B cell (primary cell): ENCODE measurements at regions not wholly inside any gene's neighbourhood (a gene's known extent, or its start where the extent isn't known, plus 50 kb on each side); places are given as distances from the start of the nearest gene placed in this dataset.

Source experiments
- ATAC-seq: fragments of 200-7000 bp; cut with Tn5 transposase; one replicate; pipeline ENCODE4 v1.10.0; 2021; ENCODE audit warnings: low read depth, mild to moderate bottlenecking, moderate number of reproducible peaks, moderate library complexity
- CTCF ChIA-PET: fragments of 350-600 bp; sonication (Branson Sonifier 250); formaldehyde crosslinking; loops from one replicate; lab custom pipeline; 2021; ENCODE audit warnings: antibody characterized with exemption, inconsistent platforms; lab: Charles Lee
- POLR2A ChIA-PET: fragments of 350-600 bp; sonication (Branson Sonifier 250); formaldehyde crosslinking; loops from one replicate; lab custom pipeline; 2021; ENCODE audit warnings: antibody characterized with exemption; lab: Charles Lee
- DNase-seq: peaks from one replicate; pipeline ENCODE4 v3.0.0; 2013
- H2AFZ ChIP-seq: 2 replicates; pipeline ENCODE4 v1.6.1; 2012; ENCODE audit warnings: mild to moderate bottlenecking, low read depth, low read length; ENCODE audit not compliant: insufficient read depth, poor library complexity, severe bottlenecking
- H3K27ac ChIP-seq, 2 donors: 1 replicate in 1 of 2; 2 replicates in 1 of 2; pipeline ENCODE4 v1.5.1; 2012 to 2013; ENCODE audit warnings: low read length in 2 of 2, mild to moderate bottlenecking in 2 of 2, moderate library complexity in 1 of 2
- H3K27me3 ChIP-seq, 4 experiments: fragments of 200-600 bp in 1 of 4; sonication (generic) in 1 of 4; replicated peaks in 1 of 4; 1 replicate in 2 of 4; 2 replicates in 2 of 4; pipeline versions ENCODE4 v1.6.1 to v1.7.0; 2013 to 2016; ENCODE audit warnings: low read length in 3 of 4, mild to moderate bottlenecking in 2 of 4, mixed read lengths in 1 of 4, moderate library complexity in 1 of 4; ENCODE audit not compliant: insufficient read depth in 4 of 4, control insufficient read depth in 3 of 4; ENCODE audit errors: control extremely low read depth in 1 of 4
- H3K36me3 ChIP-seq, 2 experiments: replicated peaks in 1 of 2; 1 replicate in 1 of 2; 2 replicates in 1 of 2; pipeline versions ENCODE4 v1.6.1 to v1.7.1; 2013; ENCODE audit warnings: low read length in 1 of 2; ENCODE audit not compliant: insufficient read depth in 2 of 2, control insufficient read depth in 1 of 2; ENCODE audit errors: control extremely low read depth in 1 of 2, extremely low read depth in 1 of 2
- H3K4me1 ChIP-seq, 2 donors: fragments of 200-600 bp in 1 of 2; sonication (generic) in 1 of 2; 1 replicate in 1 of 2; 2 replicates in 1 of 2; pipeline versions ENCODE4 v1.5.1 to v1.6.1; 2013 to 2017; ENCODE audit warnings: low read length in 2 of 2; ENCODE audit not compliant: control insufficient read depth in 2 of 2, insufficient read depth in 2 of 2
- H3K4me2 ChIP-seq: replicated peaks from 2 replicates; pipeline ENCODE3; 2012; ENCODE audit warnings: mild to moderate bottlenecking, low read depth, low read length; ENCODE audit not compliant: poor library complexity, severe bottlenecking
- H3K4me3 ChIP-seq, 5 experiments: fragments of 200-600 bp in 1 of 5; sonication (generic) in 1 of 5; 1 replicate in 3 of 5; 2 replicates in 2 of 5; pipeline versions ENCODE4 v1.5.1 to v1.7.0; 2011 to 2016; ENCODE audit warnings: low read length in 4 of 5, mild to moderate bottlenecking in 4 of 5, low read depth in 2 of 5, control low read depth in 1 of 5, moderate library complexity in 1 of 5; ENCODE audit not compliant: insufficient read depth in 1 of 5; ENCODE audit errors: control extremely low read depth in 1 of 5, extremely low read depth in 1 of 5
- H3K79me2 ChIP-seq: fragments of 200-600 bp; sonication (generic); one replicate; pipeline ENCODE4 v1.6.0; 2016; ENCODE audit warnings: low read length; ENCODE audit not compliant: control insufficient read depth, insufficient read depth
- H3K9ac ChIP-seq: fragments of 200-600 bp; sonication (generic); 2 replicates; pipeline ENCODE4 v1.6.1; 2017; ENCODE audit warnings: mild to moderate bottlenecking, low read length, moderate library complexity
- H3K9me3 ChIP-seq, 3 donors: one replicate each; pipeline versions ENCODE4 v1.6.1 to v1.7.1; 2013; ENCODE audit warnings: low read length in 2 of 3; ENCODE audit not compliant: control insufficient read depth in 2 of 3, insufficient read depth in 1 of 3; ENCODE audit errors: control extremely low read depth in 1 of 3
- H4K20me1 ChIP-seq: 2 replicates; pipeline ENCODE4 v1.6.0; 2012; ENCODE audit warnings: mild to moderate bottlenecking, low read length; ENCODE audit not compliant: insufficient read depth, control insufficient read depth, poor library complexity, severe bottlenecking
- H3K27ac Mint-ChIP-seq: one replicate; pipeline ENCODE4 v1.8.0; 2021; ENCODE audit warnings: mixed read lengths
- H3K27me3 Mint-ChIP-seq: one replicate; pipeline ENCODE4 v1.8.0; 2021; ENCODE audit warnings: mixed read lengths
- H3K4me1 Mint-ChIP-seq: one replicate; pipeline ENCODE4 v1.8.0; 2021; ENCODE audit warnings: mixed read lengths
- H3K4me3 Mint-ChIP-seq: one replicate; pipeline ENCODE4 v1.8.0; 2021; ENCODE audit warnings: mixed read lengths
- H3K9me3 Mint-ChIP-seq: one replicate; pipeline ENCODE4 v1.8.0; 2022; ENCODE audit warnings: mixed read lengths; ENCODE audit not compliant: insufficient read depth
- EZH2 ChIP-seq: IDR thresholded peaks from 2 replicates; pipeline ENCODE4 v1.6.1; 2012; ENCODE audit warnings: borderline replicate concordance, low read depth, mild to moderate bottlenecking, moderate library complexity, low read length; ENCODE audit not compliant: insufficient read depth, poor library complexity, severe bottlenecking
- WGBS: methylation state at CpG from one replicate; pipeline ENCODE4 v1.1.5; 2013; ENCODE audit warnings: missing lambda C conversion rate; ENCODE audit not compliant: insufficient coverage; 5-methylcytosine and 5-hydroxymethylcytosine counted together
- intact Hi-C: fragments of 100-400 bp; cut with micrococcal nuclease; formaldehyde crosslinking; loops from one replicate; pipeline ENCODE4 v1.10.0; 2022
- TF ChIP-seq, protein P1 (sequence below): fragments of 200-600 bp; IDR thresholded peaks from one replicate; pipeline ENCODE4 v1.8.0; 2022; ENCODE audit warnings: antibody characterized with exemption, mild to moderate bottlenecking

DNA sequence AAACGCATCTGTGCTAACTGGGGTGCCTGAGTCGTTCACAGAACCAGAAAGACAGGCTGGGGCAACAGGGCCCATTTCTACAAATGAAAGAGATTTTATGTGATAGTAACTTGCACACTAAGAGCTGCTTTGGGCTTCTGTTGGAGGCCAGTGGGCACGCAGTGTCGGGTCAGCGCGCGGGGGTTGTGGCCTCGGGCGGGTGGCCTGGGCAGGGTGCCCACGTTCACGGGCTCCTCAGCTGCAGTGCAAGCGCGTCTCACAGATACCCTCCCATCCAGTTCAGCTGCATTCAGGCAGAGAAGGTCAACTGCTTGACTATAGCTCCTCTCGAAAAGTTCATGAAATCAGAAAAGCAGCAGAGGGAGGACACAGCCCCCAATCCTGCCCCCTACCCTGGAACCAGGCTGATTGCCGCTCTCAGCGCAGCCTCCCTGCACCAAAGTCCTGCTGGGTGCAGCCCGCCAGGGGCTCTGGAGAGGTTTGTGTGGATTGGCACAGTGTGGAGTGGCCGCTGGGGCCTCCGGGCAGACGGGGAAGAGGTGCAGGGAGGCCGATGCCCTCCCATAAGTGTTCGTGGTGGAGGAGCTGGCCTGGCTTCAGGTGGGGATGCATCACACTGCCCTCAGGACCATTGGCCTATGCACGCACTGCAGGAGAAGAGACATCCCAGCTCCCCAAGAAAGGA lies 582.8 kb downstream of the TCERG1L start:
- Histone ChIP-seq H3K4me3 (no peak overlapping the region), H3K4me2 (no peak overlapping the region), H3K36me3 (no peaks in the 10 kb centered on the region), H3K9me3 (peaks cover 0 to 16% (median 0%) of the 10 kb centered on the region in 3 donors), H4K20me1 (no peaks in the 10 kb centered on the region), H2AFZ (no peak overlapping the region), H3K79me2 (no peaks in the 10 kb centered on the region), H3K27me3 (no peaks in the 10 kb centered on the region), H3K9ac (no peak overlapping the region), H3K4me1 (no peaks in the 10 kb centered on the region), H3K27ac (no peak overlapping the region)
- no peak for ATAC-seq
- Mint-ChIP-seq H3K27ac (no peak overlapping the region), H3K27me3 (no peaks in the 10 kb centered on the region), H3K4me3 (no peak overlapping the region), H3K4me1 (no peaks in the 10 kb centered on the region), H3K9me3 (peaks cover 2% of the 10 kb centered on the region)
- DNase-seq, result no peak
- TF ChIP-seq, protein P1, sequence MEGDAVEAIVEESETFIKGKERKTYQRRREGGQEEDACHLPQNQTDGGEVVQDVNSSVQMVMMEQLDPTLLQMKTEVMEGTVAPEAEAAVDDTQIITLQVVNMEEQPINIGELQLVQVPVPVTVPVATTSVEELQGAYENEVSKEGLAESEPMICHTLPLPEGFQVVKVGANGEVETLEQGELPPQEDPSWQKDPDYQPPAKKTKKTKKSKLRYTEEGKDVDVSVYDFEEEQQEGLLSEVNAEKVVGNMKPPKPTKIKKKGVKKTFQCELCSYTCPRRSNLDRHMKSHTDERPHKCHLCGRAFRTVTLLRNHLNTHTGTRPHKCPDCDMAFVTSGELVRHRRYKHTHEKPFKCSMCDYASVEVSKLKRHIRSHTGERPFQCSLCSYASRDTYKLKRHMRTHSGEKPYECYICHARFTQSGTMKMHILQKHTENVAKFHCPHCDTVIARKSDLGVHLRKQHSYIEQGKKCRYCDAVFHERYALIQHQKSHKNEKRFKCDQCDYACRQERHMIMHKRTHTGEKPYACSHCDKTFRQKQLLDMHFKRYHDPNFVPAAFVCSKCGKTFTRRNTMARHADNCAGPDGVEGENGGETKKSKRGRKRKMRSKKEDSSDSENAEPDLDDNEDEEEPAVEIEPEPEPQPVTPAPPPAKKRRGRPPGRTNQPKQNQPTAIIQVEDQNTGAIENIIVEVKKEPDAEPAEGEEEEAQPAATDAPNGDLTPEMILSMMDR, result no peak
- no peak for TF ChIP-seq EZH2
- intact Hi-C loops, result no loop called here
- POLR2A ChIA-PET, result no interaction called here
- 90% methylated on average over 23 of the region's 23 CpGs for WGBS
- CTCF ChIA-PET, result no interaction called here

DNA sequence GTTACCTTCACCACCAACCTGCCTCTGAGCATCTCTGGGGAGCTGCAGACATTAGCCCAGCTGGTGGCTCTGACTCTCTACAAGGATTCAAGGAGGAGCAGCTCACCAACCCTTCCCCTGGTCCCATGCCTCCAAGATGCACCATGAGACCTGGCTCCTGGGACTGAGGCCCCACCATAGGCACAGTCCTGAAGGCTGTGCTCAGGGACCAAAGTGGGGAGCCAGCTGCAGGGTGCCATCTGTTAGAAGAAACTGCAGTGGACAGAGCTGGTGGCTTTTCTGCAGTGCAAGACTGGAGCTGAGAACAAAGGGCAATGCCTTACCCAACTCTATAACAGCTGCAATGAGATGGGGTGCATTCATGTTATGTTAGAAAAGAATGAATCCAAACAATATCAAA lies 581.6 kb downstream of the TCERG1L start:
- TF ChIP-seq, protein P1, result no peak
- no peak for TF ChIP-seq EZH2
- Histone ChIP-seq H3K27ac (no peak overlapping the region), H3K4me3 (no peak overlapping the region), H3K27me3 (no peaks in the 10 kb centered on the region), H3K4me1 (no peaks in the 10 kb centered on the region), H3K36me3 (no peaks in the 10 kb centered on the region), H3K9ac (no peak overlapping the region), H3K4me2 (no peak overlapping the region), H4K20me1 (no peaks in the 10 kb centered on the region), H3K79me2 (no peaks in the 10 kb centered on the region), H3K9me3 (peaks cover 0 to 21% (median 0%) of the 10 kb centered on the region in 3 donors), H2AFZ (no peak overlapping the region)
- H3K9me3 Mint-ChIP-seq, result peaks cover 2% of the 10 kb centered on the region
- no peak overlapping the region for H3K27ac Mint-ChIP-seq
- no peaks in the 10 kb centered on the region for H3K27me3 Mint-ChIP-seq
- DNase-seq, result no peak
- no peak for ATAC-seq
- CTCF ChIA-PET, result no interaction called here
- no peaks in the 10 kb centered on the region for H3K4me1 Mint-ChIP-seq
- no peak overlapping the region for H3K4me3 Mint-ChIP-seq
- intact Hi-C loops, result no loop called here
- POLR2A ChIA-PET, result no interaction called here
